ENCODE measurements at regions not wholly inside any gene's neighbourhood (a gene's known extent, or its start where the extent isn't known, plus 50 kb on each side); places are given as distances from the start of the nearest gene placed in this dataset.
"Not testable (repeated sequence)": the region's sequence is repeated elsewhere in the genome, so short reads cannot be mapped to it uniquely, and the experiment has no call there.

DNA sequence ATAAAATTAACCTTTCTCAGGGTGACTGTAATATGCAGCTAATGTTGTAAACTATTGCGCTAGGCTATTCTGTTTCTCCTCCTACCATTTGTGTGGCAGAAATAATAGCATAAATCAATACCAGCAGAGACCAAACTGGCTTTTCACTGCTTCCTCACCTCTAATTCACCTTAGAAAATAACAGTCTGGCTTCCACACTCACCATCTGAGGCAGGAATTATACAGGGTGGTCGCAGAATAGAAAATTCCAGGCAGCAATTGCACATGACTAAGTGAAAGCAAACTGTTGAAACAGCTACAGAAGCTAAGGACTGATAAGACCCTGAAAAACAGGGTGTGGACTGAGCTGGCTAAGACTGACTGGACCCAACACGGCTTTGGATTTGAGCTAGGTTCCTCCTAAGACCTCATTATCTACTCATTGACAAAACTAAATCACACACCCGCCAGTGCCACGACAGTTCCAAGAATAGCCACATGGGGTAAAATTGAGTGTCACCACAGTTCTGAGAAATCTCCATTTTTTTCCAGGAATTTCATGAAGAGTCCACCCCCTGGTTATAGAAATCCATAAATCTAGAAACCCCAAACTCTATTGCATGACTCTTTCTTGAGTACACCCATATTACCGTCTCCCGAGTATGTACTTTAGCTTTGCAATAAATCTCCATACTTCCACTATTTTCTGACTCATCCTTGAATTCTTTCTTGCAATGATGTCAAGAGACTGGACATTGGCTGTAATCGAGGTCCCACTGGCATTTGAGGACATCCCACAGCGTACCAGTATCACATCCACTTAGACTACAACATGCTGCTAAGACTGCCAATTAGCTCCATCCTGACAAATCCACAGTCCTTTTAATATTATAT lies 60.9 kb upstream of the KCNQ5 start:
- peak overlapping the region; percentile 1 for H2AFZ ChIP-seq (ENCODE audit: low read length)
- H3K18ac ChIP-seq (ENCODE audit: low read length) = no peak overlapping the region
- H4K91ac ChIP-seq (ENCODE audit: low read depth, low read length, poor library complexity) = no peak overlapping the region
- no peak overlapping the region for H3K4me3 ChIP-seq (ENCODE audit: low read length in 2 of 2)
- H3K36me3 ChIP-seq (replicated peaks in 1 of 2; ENCODE audit: control insufficient read depth in 2 of 2, insufficient read depth in 2 of 2, low read length in 2 of 2) = no peaks in the 10 kb centered on the region
- H3K4ac ChIP-seq (ENCODE audit: low read length) = no peak overlapping the region
- no peaks in the 10 kb centered on the region for H3K4me1 ChIP-seq (ENCODE audit: control insufficient read depth in 2 of 2, insufficient read depth in 1 of 2, low read depth in 1 of 2, low read length in 2 of 2)
- WGBS, 2 donors (ENCODE audit: extremely low coverage in 2 of 2, insufficient read length in 2 of 2, insufficient replicate concordance in 1 of 2) = no CpG with 5 or more reads among the region's 9 CpGs
- H2BK120ac ChIP-seq (ENCODE audit: low read depth, low read length) = no peak overlapping the region
- H3K14ac ChIP-seq (ENCODE audit: low read length) = no peak overlapping the region
- no peak overlapping the region for H3K27ac ChIP-seq (replicated peaks; ENCODE audit: low read length)
- no peaks in the 10 kb centered on the region for H3K9me3 ChIP-seq (replicated peaks in 1 of 2; ENCODE audit: control insufficient read depth in 2 of 2, insufficient read depth in 1 of 2, low read depth in 1 of 2, low read length in 2 of 2)
- no peaks in the 10 kb centered on the region for H3K27me3 ChIP-seq (ENCODE audit: control insufficient read depth in 3 of 3, insufficient read depth in 3 of 3, low read depth in 1 of 3, low read length in 3 of 3)
- H3K4me2 ChIP-seq (ENCODE audit: insufficient read depth, low read length, poor library complexity, severe bottlenecking) = no peak overlapping the region
- no peak overlapping the region for H2BK15ac ChIP-seq (ENCODE audit: low read length)
- no peak overlapping the region for H4K8ac ChIP-seq (ENCODE audit: low read depth, low read length)
- no peak overlapping the region for H3K9ac ChIP-seq (ENCODE audit: low read depth, low read length, poor library complexity)
- no peak overlapping the region for H2BK5ac ChIP-seq (ENCODE audit: low read length)
- no peaks in the 10 kb centered on the region for H3K79me1 ChIP-seq (ENCODE audit: low read depth, low read length)
- H2BK12ac ChIP-seq (ENCODE audit: low read length) = no peak overlapping the region
- no peak for DNase-seq (ENCODE audit: low spot score)
- H3K23ac ChIP-seq (ENCODE audit: low read depth, low read length, poor library complexity) = no peak overlapping the region
- H2AK5ac ChIP-seq (ENCODE audit: low read depth, low read length) = no peak overlapping the region

DNA sequence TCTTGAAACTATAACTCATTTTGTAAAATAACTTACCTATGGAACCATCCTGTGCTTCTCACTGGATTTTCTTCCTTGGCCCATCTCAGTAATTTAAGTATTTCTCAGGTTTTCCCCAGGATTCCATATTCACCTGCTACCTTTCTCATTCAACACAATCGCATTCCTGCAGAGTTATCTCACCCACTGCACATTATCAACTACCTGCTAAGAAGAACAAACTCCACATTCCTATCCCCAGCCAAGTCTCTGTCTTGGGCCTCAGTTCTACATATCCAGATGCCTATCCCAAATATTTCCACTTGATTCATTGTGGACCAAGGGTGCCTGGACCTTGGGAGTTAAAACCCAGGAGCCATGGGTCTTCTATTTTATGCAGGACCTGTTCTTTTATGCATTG lies 60.2 kb upstream of the KCNQ5 start:
- Histone ChIP-seq H3K18ac (ENCODE audit: low read length) (no peak overlapping the region), H3K4me2 (ENCODE audit: insufficient read depth, low read length, poor library complexity, severe bottlenecking) (no peak overlapping the region), H2BK5ac (ENCODE audit: low read length) (no peak overlapping the region), H4K8ac (ENCODE audit: low read depth, low read length) (no peak overlapping the region), H3K27me3 (ENCODE audit: control insufficient read depth in 3 of 3, insufficient read depth in 3 of 3, low read depth in 1 of 3, low read length in 3 of 3) (no peaks in the 10 kb centered on the region), H3K36me3 (replicated peaks in 1 of 2; ENCODE audit: control insufficient read depth in 2 of 2, insufficient read depth in 2 of 2, low read length in 2 of 2) (no peaks in the 10 kb centered on the region), H3K9ac (ENCODE audit: low read depth, low read length, poor library complexity) (no peak overlapping the region), H2AK5ac (ENCODE audit: low read depth, low read length) (no peak overlapping the region), H4K91ac (ENCODE audit: low read depth, low read length, poor library complexity) (no peak overlapping the region), H3K23ac (ENCODE audit: low read depth, low read length, poor library complexity) (no peak overlapping the region), H2BK15ac (ENCODE audit: low read length) (no peak overlapping the region), H3K27ac (replicated peaks; ENCODE audit: low read length) (no peak overlapping the region), H2BK12ac (ENCODE audit: low read length) (no peak overlapping the region), H3K4ac (ENCODE audit: low read length) (no peak overlapping the region), H3K14ac (ENCODE audit: low read length) (no peak overlapping the region), H3K4me1 (ENCODE audit: control insufficient read depth in 2 of 2, insufficient read depth in 1 of 2, low read depth in 1 of 2, low read length in 2 of 2) (no peaks in the 10 kb centered on the region), H3K9me3 (replicated peaks in 1 of 2; ENCODE audit: control insufficient read depth in 2 of 2, insufficient read depth in 1 of 2, low read depth in 1 of 2, low read length in 2 of 2) (no peaks in the 10 kb centered on the region), H2AFZ (ENCODE audit: low read length) (no peak overlapping the region), H2BK120ac (ENCODE audit: low read depth, low read length) (no peak overlapping the region), H3K79me1 (ENCODE audit: low read depth, low read length) (no peaks in the 10 kb centered on the region), H3K4me3 (ENCODE audit: low read length in 2 of 2) (no peak overlapping the region)
- no CpG with 5 or more reads among the region's 1 CpG for WGBS, 2 donors (ENCODE audit: extremely low coverage in 2 of 2, insufficient read length in 2 of 2, insufficient replicate concordance in 1 of 2)
- no peak for DNase-seq (ENCODE audit: low spot score)

DNA sequence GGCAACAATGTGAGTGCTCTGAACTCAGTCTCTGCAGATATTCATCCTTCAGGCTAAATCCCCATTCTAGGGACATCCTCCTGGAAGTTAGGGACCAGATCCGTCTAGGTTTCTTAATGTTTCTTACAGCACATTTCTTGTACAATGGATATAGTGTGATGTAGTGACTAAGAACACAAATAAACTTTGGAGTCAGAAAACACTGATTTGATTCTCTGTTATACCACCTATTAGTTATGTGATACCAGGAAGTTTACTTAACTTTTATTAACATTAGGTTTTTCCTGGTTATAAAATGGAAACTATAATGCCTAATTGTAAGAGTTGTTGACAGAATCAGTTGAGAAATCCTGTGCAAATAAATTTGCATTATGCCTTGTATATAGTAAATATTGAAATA lies 57.6 kb upstream of the KCNQ5 start:
- H3K4me3 ChIP-seq (ENCODE audit: low read length in 2 of 2) = no peak overlapping the region
- H2AK5ac ChIP-seq (ENCODE audit: low read depth, low read length) = no peak overlapping the region
- no peak overlapping the region for H2BK15ac ChIP-seq (ENCODE audit: low read length)
- H2BK12ac ChIP-seq (ENCODE audit: low read length) = no peak overlapping the region
- no peak overlapping the region for H2BK5ac ChIP-seq (ENCODE audit: low read length)
- H3K14ac ChIP-seq (ENCODE audit: low read length) = no peak overlapping the region
- no peaks in the 10 kb centered on the region for H3K4me1 ChIP-seq (ENCODE audit: control insufficient read depth in 2 of 2, insufficient read depth in 1 of 2, low read depth in 1 of 2, low read length in 2 of 2)
- H3K27ac ChIP-seq (replicated peaks; ENCODE audit: low read length) = no peak overlapping the region
- H2BK120ac ChIP-seq (ENCODE audit: low read depth, low read length) = no peak overlapping the region
- no peak overlapping the region for H4K91ac ChIP-seq (ENCODE audit: low read depth, low read length, poor library complexity)
- H3K9ac ChIP-seq (ENCODE audit: low read depth, low read length, poor library complexity) = no peak overlapping the region
- H2AFZ ChIP-seq (ENCODE audit: low read length) = no peak overlapping the region
- no peak overlapping the region for H3K18ac ChIP-seq (ENCODE audit: low read length)
- no peak overlapping the region for H3K4me2 ChIP-seq (ENCODE audit: insufficient read depth, low read length, poor library complexity, severe bottlenecking)
- no peak for DNase-seq (ENCODE audit: low spot score)
- H3K4ac ChIP-seq (ENCODE audit: low read length) = no peak overlapping the region
- H4K8ac ChIP-seq (ENCODE audit: low read depth, low read length) = no peak overlapping the region
- H3K27me3 ChIP-seq (ENCODE audit: control insufficient read depth in 3 of 3, insufficient read depth in 3 of 3, low read depth in 1 of 3, low read length in 3 of 3) = no peaks in the 10 kb centered on the region
- H3K79me1 ChIP-seq (ENCODE audit: low read depth, low read length) = no peaks in the 10 kb centered on the region
- no CpG with 5 or more reads among the region's 1 CpG for WGBS, 2 donors (ENCODE audit: extremely low coverage in 2 of 2, insufficient read length in 2 of 2, insufficient replicate concordance in 1 of 2)
- no peaks in the 10 kb centered on the region for H3K9me3 ChIP-seq (replicated peaks in 1 of 2; ENCODE audit: control insufficient read depth in 2 of 2, insufficient read depth in 1 of 2, low read depth in 1 of 2, low read length in 2 of 2)
- H3K23ac ChIP-seq (ENCODE audit: low read depth, low read length, poor library complexity) = no peak overlapping the region
- no peaks in the 10 kb centered on the region for H3K36me3 ChIP-seq (replicated peaks in 1 of 2; ENCODE audit: control insufficient read depth in 2 of 2, insufficient read depth in 2 of 2, low read length in 2 of 2)

DNA sequence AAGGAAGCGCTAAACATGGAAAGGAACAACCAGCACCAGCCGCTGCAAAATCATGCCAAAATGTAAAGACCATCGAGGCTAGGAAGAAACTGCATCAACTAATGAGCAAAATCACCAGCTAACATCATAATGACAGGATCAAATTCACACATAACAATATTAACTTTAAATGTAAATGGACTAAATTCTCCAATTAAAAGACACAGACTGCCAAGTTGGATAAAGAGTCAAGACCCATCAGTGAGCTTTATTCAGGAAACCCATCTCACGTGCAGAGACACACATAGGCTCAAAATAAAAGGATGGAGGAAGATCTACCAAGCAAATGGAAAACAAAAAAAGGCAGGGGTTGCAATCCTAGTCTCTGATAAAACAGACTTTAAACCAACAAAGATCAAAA lies 49.9 kb upstream of the KCNQ5 start:
- not testable (repeated sequence) for H3K18ac ChIP-seq (ENCODE audit: low read length); DNase-seq (ENCODE audit: low spot score); H3K36me3 ChIP-seq (replicated peaks in 1 of 2; ENCODE audit: control insufficient read depth in 2 of 2, insufficient read depth in 2 of 2, low read length in 2 of 2); H3K4me1 ChIP-seq (ENCODE audit: control insufficient read depth in 2 of 2, insufficient read depth in 1 of 2, low read depth in 1 of 2, low read length in 2 of 2); H2AFZ ChIP-seq (ENCODE audit: low read length); H3K9me3 ChIP-seq (replicated peaks in 1 of 2; ENCODE audit: control insufficient read depth in 2 of 2, insufficient read depth in 1 of 2, low read depth in 1 of 2, low read length in 2 of 2); H2BK12ac ChIP-seq (ENCODE audit: low read length); H3K27ac ChIP-seq (replicated peaks; ENCODE audit: low read length); H2AK5ac ChIP-seq (ENCODE audit: low read depth, low read length); H3K23ac ChIP-seq (ENCODE audit: low read depth, low read length, poor library complexity); H2BK120ac ChIP-seq (ENCODE audit: low read depth, low read length); H3K9ac ChIP-seq (ENCODE audit: low read depth, low read length, poor library complexity); H3K14ac ChIP-seq (ENCODE audit: low read length); H2BK15ac ChIP-seq (ENCODE audit: low read length); H3K4me2 ChIP-seq (ENCODE audit: insufficient read depth, low read length, poor library complexity, severe bottlenecking); H3K79me1 ChIP-seq (ENCODE audit: low read depth, low read length); H3K4ac ChIP-seq (ENCODE audit: low read length); H2BK5ac ChIP-seq (ENCODE audit: low read length); H3K27me3 ChIP-seq (ENCODE audit: control insufficient read depth in 3 of 3, insufficient read depth in 3 of 3, low read depth in 1 of 3, low read length in 3 of 3); H4K8ac ChIP-seq (ENCODE audit: low read depth, low read length); H4K91ac ChIP-seq (ENCODE audit: low read depth, low read length, poor library complexity); H3K4me3 ChIP-seq (ENCODE audit: low read length in 2 of 2)
- WGBS, 2 donors (ENCODE audit: extremely low coverage in 2 of 2, insufficient read length in 2 of 2, insufficient replicate concordance in 1 of 2) = no CpG with 5 or more reads among the region's 4 CpGs
